ENCODE measurements at regions not wholly inside any gene's neighbourhood (a gene's known extent, or its start where the extent isn't known, plus 50 kb on each side); places are given as distances from the start of the nearest gene placed in this dataset.

DNA sequence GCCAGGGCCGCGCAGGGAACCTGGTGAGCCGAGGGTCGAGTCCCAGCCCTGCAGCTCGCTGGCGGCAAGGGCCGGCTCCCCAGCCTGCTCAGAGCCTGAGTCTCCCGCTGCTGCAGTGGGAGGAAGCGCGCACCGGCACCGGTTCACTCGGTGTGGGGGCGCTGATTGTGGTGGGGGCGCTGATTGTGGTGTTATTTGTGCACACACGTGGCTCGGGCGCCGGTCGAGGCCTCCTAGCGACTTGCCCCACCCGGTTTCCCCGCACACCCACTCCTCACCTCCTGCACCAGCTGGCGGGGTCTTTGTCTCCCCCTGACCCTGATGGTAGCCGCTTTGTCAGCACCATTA, 266.7 kb downstream of the NSG2 start:
- POLR2A ChIA-PET: no interaction called here
- ATAC-seq (no peak; the same call in 1 of the 3 replicates), FAIRE-seq (no peak), DNase-seq (ENCODE audit: low read depth, low spot score) (no peak)
- Histone ChIP-seq H2AFZ (ENCODE audit: control insufficient read depth, low read depth, low read length) (peak overlapping the region; percentile 77; the same call in 1 of the 2 replicates), H3K4me2 (ENCODE audit: control insufficient read depth, insufficient read depth) (no peak overlapping the region), H3K9me3 (replicated peaks; ENCODE audit: control insufficient read depth, insufficient read depth, low read length) (no peaks in the 10 kb centered on the region), H3K27ac (ENCODE audit: control insufficient read depth, insufficient read depth) (no peak overlapping the region), H3K9ac (ENCODE audit: control insufficient read depth, insufficient read depth, low read length) (no peak overlapping the region), H3K79me2 (ENCODE audit: control insufficient read depth, insufficient read depth, low read length) (no peaks in the 10 kb centered on the region), H3K4me3 (no peak overlapping the region), H4K20me1 (ENCODE audit: control insufficient read depth, insufficient read depth) (no peaks in the 10 kb centered on the region), H3K36me3 (ENCODE audit: control insufficient read depth in 2 of 2, insufficient read depth in 2 of 2, low read length in 1 of 2) (no peaks in the 10 kb centered on the region), H3K4me1 (ENCODE audit: control insufficient read depth, insufficient read depth, low read length) (no peaks in the 10 kb centered on the region), H3K27me3 (replicated peaks in 1 of 2; ENCODE audit: control insufficient read depth in 2 of 2, insufficient read depth in 2 of 2, low read length in 1 of 2) (peaks cover 0 to 2% of the 10 kb centered on the region in 2 experiments; a peak in 2 of 4 replicates)
- BruUV-seq (replicated peaks): no TSS peak
- in situ Hi-C loops (cut with MboI) (no loop called here), intact Hi-C loops (cut with micrococcal nuclease; ENCODE audit: unreplicated experiment) (loop anchor here (1.0 to 2.0 kb wide), 3 partner anchors 267 to 693 kb away; partner anchors contain the start of gene NSG2)
- WGBS (ENCODE audit: insufficient coverage, insufficient replicate concordance, low lambda C conversion rate, missing lambda C conversion rate): 19% methylated on average over 22 of the region's 25 CpGs
- RAD21 ChIA-PET (ENCODE audit: unreplicated experiment): interaction anchor here (0.7 to 2.1 kb wide), 15 partner anchors 9 to 696 kb away, joined by 3 to 38 read pairs (median 3); partner anchors contain the start of gene NSG2
- CTCF ChIA-PET: interaction anchor here (0.6 to 3.1 kb wide), 19 partner anchors 9 to 695 kb away, joined by 3 to 38 read pairs (median 4); partner anchors contain the start of genes BOD1 and NSG2
- SMC1A ChIA-PET (ENCODE audit: uncharacterized antibody, unreplicated experiment): interaction anchor here (0.6 to 3.0 kb wide), 10 partner anchors 12 to 694 kb away, joined by 3 to 23 read pairs (median 4); partner anchors contain the start of gene NSG2
- no peak for TF ChIP-seq MYB (IDR thresholded peaks at IDR 0.05; ENCODE audit: borderline replicate concordance, low read depth, low read length)
- no peak for TF ChIP-seq ZNF207 (IDR thresholded peaks at IDR 0.05; ENCODE audit: borderline replicate concordance)
- TF ChIP-seq, protein P1, sequence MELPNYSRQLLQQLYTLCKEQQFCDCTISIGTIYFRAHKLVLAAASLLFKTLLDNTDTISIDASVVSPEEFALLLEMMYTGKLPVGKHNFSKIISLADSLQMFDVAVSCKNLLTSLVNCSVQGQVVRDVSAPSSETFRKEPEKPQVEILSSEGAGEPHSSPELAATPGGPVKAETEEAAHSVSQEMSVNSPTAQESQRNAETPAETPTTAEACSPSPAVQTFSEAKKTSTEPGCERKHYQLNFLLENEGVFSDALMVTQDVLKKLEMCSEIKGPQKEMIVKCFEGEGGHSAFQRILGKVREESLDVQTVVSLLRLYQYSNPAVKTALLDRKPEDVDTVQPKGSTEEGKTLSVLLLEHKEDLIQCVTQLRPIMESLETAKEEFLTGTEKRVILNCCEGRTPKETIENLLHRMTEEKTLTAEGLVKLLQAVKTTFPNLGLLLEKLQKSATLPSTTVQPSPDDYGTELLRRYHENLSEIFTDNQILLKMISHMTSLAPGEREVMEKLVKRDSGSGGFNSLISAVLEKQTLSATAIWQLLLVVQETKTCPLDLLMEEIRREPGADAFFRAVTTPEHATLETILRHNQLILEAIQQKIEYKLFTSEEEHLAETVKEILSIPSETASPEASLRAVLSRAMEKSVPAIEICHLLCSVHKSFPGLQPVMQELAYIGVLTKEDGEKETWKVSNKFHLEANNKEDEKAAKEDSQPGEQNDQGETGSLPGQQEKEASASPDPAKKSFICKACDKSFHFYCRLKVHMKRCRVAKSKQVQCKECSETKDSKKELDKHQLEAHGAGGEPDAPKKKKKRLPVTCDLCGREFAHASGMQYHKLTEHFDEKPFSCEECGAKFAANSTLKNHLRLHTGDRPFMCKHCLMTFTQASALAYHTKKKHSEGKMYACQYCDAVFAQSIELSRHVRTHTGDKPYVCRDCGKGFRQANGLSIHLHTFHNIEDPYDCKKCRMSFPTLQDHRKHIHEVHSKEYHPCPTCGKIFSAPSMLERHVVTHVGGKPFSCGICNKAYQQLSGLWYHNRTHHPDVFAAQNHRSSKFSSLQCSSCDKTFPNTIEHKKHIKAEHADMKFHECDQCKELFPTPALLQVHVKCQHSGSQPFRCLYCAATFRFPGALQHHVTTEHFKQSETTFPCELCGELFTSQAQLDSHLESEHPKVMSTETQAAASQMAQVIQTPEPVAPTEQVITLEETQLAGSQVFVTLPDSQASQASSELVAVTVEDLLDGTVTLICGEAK (IDR thresholded peaks at IDR 0.05; ENCODE audit: borderline replicate concordance): no peak
- no peak for TF ChIP-seq SIX5 (IDR thresholded peaks at IDR 0.05; ENCODE audit: low read depth, low read length, severe bottlenecking)
- TF ChIP-seq, protein P2, sequence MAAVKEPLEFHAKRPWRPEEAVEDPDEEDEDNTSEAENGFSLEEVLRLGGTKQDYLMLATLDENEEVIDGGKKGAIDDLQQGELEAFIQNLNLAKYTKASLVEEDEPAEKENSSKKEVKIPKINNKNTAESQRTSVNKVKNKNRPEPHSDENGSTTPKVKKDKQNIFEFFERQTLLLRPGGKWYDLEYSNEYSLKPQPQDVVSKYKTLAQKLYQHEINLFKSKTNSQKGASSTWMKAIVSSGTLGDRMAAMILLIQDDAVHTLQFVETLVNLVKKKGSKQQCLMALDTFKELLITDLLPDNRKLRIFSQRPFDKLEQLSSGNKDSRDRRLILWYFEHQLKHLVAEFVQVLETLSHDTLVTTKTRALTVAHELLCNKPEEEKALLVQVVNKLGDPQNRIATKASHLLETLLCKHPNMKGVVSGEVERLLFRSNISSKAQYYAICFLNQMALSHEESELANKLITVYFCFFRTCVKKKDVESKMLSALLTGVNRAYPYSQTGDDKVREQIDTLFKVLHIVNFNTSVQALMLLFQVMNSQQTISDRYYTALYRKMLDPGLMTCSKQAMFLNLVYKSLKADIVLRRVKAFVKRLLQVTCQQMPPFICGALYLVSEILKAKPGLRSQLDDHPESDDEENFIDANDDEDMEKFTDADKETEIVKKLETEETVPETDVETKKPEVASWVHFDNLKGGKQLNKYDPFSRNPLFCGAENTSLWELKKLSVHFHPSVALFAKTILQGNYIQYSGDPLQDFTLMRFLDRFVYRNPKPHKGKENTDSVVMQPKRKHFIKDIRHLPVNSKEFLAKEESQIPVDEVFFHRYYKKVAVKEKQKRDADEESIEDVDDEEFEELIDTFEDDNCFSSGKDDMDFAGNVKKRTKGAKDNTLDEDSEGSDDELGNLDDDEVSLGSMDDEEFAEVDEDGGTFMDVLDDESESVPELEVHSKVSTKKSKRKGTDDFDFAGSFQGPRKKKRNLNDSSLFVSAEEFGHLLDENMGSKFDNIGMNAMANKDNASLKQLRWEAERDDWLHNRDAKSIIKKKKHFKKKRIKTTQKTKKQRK (IDR thresholded peaks at IDR 0.05; ENCODE audit: low read depth, low read length): no peak
- TF ChIP-seq JUNB (IDR thresholded peaks at IDR 0.05): no peak
- no peak for TF ChIP-seq BCL11A (IDR thresholded peaks at IDR 0.05; ENCODE audit: low read depth, low read length)
- no peak for TF ChIP-seq PAX8 (IDR thresholded peaks at IDR 0.05)
- TF ChIP-seq, protein P3, sequence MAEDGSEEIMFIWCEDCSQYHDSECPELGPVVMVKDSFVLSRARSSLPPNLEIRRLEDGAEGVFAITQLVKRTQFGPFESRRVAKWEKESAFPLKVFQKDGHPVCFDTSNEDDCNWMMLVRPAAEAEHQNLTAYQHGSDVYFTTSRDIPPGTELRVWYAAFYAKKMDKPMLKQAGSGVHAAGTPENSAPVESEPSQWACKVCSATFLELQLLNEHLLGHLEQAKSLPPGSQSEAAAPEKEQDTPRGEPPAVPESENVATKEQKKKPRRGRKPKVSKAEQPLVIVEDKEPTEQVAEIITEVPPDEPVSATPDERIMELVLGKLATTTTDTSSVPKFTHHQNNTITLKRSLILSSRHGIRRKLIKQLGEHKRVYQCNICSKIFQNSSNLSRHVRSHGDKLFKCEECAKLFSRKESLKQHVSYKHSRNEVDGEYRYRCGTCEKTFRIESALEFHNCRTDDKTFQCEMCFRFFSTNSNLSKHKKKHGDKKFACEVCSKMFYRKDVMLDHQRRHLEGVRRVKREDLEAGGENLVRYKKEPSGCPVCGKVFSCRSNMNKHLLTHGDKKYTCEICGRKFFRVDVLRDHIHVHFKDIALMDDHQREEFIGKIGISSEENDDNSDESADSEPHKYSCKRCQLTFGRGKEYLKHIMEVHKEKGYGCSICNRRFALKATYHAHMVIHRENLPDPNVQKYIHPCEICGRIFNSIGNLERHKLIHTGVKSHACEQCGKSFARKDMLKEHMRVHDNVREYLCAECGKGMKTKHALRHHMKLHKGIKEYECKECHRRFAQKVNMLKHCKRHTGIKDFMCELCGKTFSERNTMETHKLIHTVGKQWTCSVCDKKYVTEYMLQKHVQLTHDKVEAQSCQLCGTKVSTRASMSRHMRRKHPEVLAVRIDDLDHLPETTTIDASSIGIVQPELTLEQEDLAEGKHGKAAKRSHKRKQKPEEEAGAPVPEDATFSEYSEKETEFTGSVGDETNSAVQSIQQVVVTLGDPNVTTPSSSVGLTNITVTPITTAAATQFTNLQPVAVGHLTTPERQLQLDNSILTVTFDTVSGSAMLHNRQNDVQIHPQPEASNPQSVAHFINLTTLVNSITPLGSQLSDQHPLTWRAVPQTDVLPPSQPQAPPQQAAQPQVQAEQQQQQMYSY (CRISPR knock-in tag; IDR thresholded peaks at IDR 0.05): no peak
- TF ChIP-seq POLR2AphosphoS2 (IDR thresholded peaks at IDR 0.05; ENCODE audit: low read depth, low read length): no peak
- TF ChIP-seq KLF5 (IDR thresholded peaks at IDR 0.05; ENCODE audit: partially characterized antibody): no peak
- TF ChIP-seq NFXL1 (IDR thresholded peaks at IDR 0.05; ENCODE audit: borderline replicate concordance): no peak

Measured in GM12878 (cell line).